ENCODE measurements at regions not wholly inside any gene's neighbourhood (a gene's known extent, or its start where the extent isn't known, plus 50 kb on each side); places are given as distances from the start of the nearest gene placed in this dataset.
"Not testable (repeated sequence)": the region's sequence is repeated elsewhere in the genome, so short reads cannot be mapped to it uniquely, and the experiment has no call there.

DNA sequence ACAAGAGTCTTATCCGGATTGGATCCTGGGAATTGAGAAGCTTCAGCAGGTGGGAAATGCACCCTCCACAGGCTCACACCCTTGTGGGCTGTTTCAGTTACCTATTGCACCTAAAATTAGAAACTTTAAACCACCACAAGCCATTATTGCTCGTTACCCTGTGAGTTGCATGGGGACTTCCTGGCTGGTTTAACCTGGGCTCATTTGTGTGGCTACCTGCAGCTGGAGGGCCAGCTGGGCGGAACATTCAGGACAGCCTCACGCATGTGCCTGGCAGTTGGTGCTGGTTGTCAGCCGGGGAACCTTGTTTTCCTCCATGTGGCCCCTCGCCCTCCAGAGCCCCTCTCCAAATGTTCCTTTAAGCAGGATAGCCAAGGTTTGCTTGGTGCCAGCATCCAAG, 118.5 kb upstream of the DEFB108B start:
- TF ChIP-seq CTCF (IDR thresholded peaks at IDR 0.05); TCF7L2 (IDR thresholded peaks at IDR 0.05; ENCODE audit: low read depth, low read length); POLR2AphosphoS5 (IDR thresholded peaks at IDR 0.05; ENCODE audit: low read depth, low read length): not testable (repeated sequence)

Measured in Panc1 (cell line).